HG02642 (cell line): ENCODE measurements at regions not wholly inside any gene's neighbourhood (a gene's known extent, or its start where the extent isn't known, plus 50 kb on each side); places are given as distances from the start of the nearest gene placed in this dataset.
"Not testable (repeated sequence)": the region's sequence is repeated elsewhere in the genome, so short reads cannot be mapped to it uniquely, and the experiment has no call there.

Source experiments
- ATAC-seq: cut with Tn5 transposase; IDR thresholded peaks from one replicate; pipeline ENCODE4 v1.9.1; 2021; ENCODE audit warnings: mild to moderate bottlenecking; ENCODE audit not compliant: unreplicated experiment, poor library complexity

DNA sequence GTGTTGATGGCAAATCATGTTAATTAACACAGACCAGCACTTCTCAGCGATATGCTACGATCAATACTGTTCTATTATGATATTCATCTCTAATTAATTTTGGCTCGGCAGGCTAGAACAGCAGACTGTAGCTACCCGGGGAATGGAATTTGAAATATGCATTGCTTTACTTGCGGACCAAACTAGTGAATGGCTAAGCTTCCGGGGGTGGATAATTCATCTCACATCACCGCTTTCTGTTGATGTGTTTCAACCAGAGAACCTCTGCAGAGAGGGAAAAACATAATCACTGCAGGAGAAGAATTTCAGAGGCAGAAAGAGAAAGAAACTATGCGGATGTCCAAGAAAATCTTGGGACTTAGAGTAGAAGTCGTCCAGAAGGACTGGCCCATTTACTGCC lies 490.9 kb downstream of the STK39 start:
- no peak for ATAC-seq

DNA sequence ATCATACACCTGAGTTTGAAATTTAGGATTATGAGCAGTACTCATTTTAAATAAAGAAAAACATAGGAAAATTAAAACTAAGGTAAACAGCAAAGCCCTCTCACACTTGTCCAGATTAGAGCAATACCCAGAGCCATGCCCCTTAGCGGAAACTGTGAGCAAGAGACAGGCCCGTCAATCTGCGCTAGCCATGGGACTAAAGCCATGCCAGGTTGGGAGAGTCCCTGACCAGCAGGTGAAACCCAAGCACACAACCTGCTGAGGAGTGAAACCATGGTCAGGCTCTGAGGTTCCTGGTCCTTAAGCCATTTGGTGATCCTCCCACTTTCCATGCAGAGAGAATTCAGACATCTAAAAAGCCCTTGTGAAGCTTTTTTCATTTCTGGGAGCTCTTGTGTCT lies 494.3 kb downstream of the STK39 start:
- no peak for ATAC-seq

DNA sequence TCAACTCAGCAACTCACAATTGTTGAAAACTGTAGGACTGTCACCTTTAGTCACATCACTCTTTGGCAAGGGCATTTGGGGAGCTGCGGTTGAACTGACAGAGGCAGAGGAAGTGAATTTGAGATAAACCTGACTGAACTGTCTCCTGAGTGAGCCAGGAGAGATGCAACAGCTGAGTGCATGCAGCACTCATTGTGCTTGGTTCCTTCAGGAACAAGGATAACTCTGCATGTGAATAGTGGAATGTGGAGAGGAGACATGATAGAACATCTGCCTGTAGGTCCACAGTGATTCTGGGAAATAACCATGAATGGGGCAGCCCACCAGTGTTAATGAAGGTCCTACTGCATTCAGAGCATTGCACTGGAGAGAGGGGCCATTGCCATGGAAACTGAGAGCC lies 494.7 kb downstream of the STK39 start:
- no peak for ATAC-seq

- no peak for ATAC-seq
Observed at GRCh38 chr2:167750675-167751074, 496.7 kb downstream of the STK39 start.

GRCh38 chr2:167749660-167750059 lies 497.7 kb downstream of the STK39 start:
- no peak for ATAC-seq

DNA sequence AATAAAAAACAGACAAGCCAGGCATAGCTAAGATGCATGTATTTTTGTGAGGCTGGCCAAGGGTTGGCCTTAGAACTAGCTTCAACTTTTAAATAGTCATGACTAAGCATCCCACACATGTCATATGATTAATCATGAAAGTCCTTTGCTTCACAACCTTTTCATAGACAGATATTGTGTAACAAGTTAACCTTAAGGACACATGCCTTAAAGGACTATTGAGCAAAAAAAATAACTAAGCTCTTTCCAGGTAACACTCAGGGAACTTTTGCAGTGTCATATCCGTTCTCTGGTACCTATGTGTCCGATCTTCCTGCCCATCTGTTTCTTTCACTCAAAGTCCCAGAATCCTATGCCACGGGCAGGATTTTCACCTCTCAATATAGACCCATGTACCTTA lies 498.4 kb downstream of the STK39 start:
- ATAC-seq: no peak

DNA sequence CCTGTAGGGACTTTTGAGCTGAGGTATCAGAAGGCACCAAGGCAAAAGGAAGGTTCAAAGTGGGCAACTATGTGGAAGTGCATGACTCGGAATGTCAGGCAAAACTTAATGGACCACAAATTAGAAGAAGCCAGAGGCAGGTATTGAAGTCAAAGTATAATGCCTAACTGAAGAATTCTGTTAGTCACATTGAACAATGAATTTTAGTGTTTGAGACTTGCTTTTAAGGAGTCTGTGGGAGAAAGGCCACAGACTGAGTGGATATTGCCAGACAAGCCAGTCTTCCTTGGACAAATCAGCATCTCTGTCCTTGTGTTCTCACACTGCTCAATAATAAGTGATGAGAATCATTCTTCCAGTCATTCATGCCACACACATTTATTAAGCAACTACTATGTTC lies 498.9 kb downstream of the STK39 start:
- no peak for ATAC-seq

DNA sequence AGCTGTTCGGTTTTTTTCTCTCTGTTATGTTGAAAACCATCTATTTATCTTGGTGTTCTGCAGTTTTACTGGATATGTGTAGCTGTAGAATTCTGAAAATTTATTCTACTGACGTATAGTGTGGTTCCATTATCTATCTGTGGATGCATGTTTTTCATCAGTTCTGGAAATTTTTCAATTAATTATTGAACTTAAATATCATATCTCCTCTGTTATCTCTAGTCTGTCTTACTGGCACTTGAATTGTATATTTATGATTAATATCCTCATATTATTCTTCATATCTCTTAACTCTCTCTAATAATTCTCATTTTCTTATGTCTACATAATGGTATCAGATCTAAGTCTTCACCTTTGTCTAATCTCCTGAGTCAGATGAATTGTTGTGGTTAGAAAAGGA lies 501.7 kb downstream of the STK39 start:
- ATAC-seq: no peak

DNA sequence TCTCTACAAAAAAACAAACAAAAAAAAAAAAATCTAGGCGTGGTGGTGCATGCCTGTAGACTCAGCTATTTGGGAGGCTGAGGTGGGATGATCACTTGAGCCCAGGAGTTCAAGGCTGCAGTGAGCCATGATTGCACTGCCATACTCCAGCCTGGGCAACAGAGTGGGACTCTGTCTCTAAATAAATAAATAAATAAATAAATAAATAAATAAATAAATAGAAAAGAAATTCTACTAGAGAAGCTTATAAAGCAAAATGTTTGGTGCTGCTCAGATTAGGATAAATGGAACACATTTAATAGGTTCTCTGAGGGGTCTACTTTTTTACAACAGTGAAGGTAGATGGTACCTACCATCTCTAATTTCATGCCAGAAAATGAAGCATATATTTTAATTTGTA lies 507.5 kb downstream of the STK39 start:
- not testable (repeated sequence) for ATAC-seq

DNA sequence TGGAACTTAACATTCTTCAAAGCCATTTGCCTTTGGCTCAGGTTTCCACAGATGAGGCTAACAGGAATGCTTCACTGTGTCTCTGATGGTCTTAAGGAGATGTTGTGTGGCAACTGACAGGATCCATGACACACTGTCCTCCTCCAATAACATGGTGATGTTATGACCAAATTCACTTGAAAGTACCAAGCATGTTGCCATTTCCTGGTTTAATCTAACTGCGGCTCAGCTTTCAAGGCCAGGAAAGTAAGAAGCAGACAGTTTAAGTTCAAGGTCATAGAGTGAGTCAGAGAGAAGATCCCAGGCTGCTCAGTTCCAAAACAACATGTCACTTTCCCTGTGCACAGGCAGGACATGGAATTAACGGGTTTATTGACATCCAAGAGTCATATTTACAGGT lies 513.6 kb downstream of the STK39 start:
- ATAC-seq: no peak

GRCh38 chr2:167732326-167732725 lies 515.1 kb downstream of the STK39 start:
- ATAC-seq: no peak

DNA sequence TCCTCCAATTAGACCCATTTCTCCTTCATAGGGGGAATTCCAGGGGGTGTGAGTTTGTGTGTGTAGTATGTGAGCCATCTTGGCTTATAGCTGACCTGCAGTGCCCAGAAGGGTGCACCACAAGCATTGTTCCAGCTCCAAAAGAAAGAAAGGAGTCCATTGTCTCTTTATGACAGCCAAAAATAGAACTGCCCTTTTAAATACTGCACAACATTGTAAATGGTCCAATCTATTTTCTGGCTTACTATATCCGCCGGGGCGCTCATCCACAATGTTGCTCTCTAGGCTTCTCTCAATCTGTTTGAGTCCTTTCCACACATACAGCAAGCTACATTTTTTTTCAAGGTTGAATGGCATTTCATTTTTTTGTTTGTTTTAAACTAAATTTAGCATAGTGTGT lies 517.5 kb downstream of the STK39 start:
- no peak for ATAC-seq

DNA sequence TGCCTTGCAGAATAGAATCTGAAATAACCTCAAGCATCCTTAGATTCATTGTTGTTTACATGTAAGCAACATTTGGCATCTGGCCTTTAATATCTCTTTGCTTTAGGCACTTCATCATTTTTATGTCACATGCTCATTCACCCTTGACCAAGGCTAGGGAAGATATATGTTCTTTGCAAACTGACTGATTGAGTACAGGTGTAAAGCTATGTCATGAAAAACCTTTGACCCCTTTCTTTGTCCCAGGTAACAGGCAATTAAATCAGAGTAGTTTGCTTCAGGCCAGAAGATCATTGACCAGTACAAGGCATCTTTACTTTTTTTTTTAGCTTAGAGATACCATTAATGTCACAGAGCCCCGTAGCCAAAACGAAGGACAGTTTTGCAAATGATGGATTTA lies 520.6 kb downstream of the STK39 start:
- ATAC-seq: no peak

- ATAC-seq: no peak
Observed at GRCh38 chr2:167721593-167721992, 525.8 kb downstream of the STK39 start.

DNA sequence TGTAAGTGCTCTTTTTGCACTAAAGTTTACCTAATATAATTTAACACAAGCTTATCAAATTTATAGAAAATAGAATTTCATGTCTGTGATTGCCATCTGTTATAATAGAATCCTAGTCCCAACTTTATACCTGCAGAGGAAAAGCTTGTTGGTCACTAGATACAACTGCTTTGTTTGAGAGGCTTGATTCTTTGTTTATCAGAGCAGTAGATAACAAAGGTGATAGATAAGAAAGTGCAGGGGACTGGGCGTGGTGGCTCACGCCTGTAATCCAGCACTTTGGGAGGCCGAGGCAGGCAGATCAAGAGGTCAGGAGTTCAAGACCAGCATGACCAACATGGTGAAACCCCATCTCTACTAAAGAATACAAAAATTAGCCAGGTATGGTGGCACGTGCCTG lies 528.0 kb downstream of the STK39 start:
- no peak for ATAC-seq

- ATAC-seq: no peak
Observed at GRCh38 chr2:167718560-167718959, 528.8 kb downstream of the STK39 start.

DNA sequence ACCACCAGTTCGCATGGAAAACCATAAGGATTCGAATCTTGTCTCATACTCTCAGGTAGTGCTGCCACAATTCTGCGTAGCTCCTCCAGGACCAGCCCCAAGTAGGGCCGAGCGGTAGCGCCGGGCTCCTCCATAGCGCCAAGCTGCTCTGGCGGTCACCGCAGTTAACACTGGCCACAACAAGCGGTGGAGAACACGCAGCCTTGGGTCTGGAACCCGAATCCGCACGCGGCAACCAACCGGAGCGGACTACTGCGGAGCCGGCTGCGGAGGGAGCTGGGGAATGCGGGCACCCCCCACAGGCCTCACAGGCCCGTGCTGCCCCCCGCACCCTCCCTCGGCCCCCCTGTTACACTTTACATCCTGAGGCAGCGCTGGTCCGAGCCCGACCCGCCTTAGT lies 531.5 kb downstream of the STK39 start:
- ATAC-seq: no peak

GRCh38 chr2:167715498-167715897 lies 531.9 kb downstream of the STK39 start:
- ATAC-seq: not testable (repeated sequence)

DNA sequence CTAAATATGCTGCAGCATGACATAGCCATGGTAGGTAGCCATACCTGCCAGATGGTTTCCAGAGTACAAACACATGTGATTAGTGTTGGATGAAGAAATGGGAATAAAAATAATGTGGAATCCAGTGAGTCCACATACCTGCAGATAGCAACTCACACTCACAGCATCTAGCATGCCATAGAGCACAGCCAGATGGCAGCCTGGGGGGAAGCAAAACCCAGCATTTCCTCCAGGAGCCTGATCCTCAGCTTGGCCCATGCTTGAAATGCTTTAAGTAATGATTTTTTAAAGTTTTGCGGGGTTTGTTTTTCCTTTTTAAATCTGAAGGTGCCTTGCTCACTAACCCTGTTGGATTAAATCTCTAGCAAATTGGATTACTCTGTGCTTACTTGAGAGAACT lies 535.1 kb downstream of the STK39 start:
- no peak for ATAC-seq

- no peak for ATAC-seq
Observed at GRCh38 chr2:167708998-167709397, 538.4 kb downstream of the STK39 start.

DNA sequence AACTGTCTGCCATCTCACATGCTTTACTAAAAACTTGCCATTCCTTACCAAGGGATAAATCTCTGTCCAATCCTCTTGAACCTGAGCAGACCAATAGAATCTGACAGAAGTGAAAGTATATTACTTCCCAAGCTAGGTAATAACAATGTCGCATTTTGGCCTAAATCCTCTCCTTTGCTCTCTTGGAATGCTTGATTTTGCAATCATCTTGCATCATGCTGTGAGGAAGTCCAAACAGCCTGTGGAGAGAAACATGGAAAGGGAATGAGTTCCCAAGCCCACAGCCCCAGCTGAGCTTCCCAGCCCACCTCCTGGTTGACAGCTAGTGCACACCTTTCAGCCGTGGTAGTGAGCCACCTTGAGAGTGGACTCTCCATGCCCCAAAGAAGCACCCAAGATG lies 540.6 kb downstream of the STK39 start:
- no peak for ATAC-seq

DNA sequence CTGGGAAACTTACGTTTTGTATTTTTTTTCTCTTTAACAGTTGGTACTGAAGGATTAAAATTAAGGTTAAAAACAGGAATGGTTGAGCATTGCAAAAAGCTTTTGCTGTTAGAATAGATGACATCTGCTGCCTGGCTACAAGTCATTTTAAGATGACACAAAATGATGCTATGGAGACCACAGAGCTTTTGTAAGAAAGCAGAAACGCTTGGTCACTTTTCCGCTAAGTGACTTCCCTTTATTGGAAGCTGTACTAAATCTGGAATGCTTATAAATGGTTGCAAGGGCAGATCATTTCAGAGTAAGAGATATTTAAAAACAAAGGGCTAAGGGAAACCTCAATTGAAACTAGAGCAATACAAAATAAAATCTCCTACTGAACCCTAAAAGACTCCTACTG lies 544.0 kb downstream of the STK39 start:
- no peak for ATAC-seq

DNA sequence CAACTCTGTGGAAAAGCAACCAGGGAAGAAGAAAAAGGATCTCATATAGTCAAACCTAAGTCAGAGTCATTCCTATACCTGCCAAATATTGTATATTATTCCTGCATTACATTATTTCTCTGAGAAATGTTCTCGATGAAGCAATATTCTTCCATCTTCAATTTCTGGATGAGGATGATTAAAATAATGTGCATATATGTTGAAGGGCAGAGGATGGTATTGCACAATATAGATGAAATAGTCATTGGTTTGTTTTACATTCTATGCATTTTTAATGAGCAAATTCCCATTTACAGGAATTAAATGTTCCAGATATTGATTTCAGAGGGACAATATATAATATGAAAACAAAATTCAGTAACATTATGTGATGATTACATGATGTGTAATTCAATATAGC lies 545.2 kb downstream of the STK39 start:
- no peak for ATAC-seq
